H1 (cell line): ENCODE measurements at regions not wholly inside any gene's neighbourhood (a gene's known extent, or its start where the extent isn't known, plus 50 kb on each side); places are given as distances from the start of the nearest gene placed in this dataset.

ENCODE experiments used
- ATF3 ChIP-seq: IDR thresholded peaks from 2 replicates; pipeline ENCODE4 v1.6.1; 2011; ENCODE audit warnings: low read depth, mild to moderate bottlenecking, low read length; ENCODE audit not compliant: insufficient read depth
- CTBP2 ChIP-seq: IDR thresholded peaks from 2 replicates; pipeline ENCODE4 v1.7.0; 2011; ENCODE audit warnings: borderline replicate concordance, mild to moderate bottlenecking, moderate library complexity, mixed read lengths, low read length; ENCODE audit not compliant: insufficient read depth, insufficient read length
- CTCF ChIP-seq, 3 experiments: IDR thresholded peaks; 1 replicate in 2 of 3; 2 replicates in 1 of 3; pipeline versions ENCODE4 v1.5.1 to v1.6.1; 2011; ENCODE audit warnings: low read length in 3 of 3, mild to moderate bottlenecking in 3 of 3, inconsistent platforms in 2 of 3, low read depth in 1 of 3, moderate library complexity in 1 of 3; ENCODE audit not compliant: insufficient read depth in 1 of 3; ENCODE audit errors: control extremely low read depth in 1 of 3
- POLR2A ChIP-seq, 2 experiments: IDR thresholded peaks; 1 replicate in 1 of 2; 2 replicates in 1 of 2; pipeline ENCODE4 v1.6.1; 2011; ENCODE audit warnings: low read depth in 2 of 2, low read length in 2 of 2, mild to moderate bottlenecking in 2 of 2; ENCODE audit errors: control extremely low read depth in 1 of 2
- SP1 ChIP-seq: IDR thresholded peaks from 2 replicates; pipeline ENCODE4 v1.6.1; 2011; ENCODE audit warnings: low read depth, low read length
- SP4 ChIP-seq: IDR thresholded peaks from 2 replicates; pipeline ENCODE4 v1.6.1; 2012; ENCODE audit warnings: low read length, inconsistent platforms

DNA sequence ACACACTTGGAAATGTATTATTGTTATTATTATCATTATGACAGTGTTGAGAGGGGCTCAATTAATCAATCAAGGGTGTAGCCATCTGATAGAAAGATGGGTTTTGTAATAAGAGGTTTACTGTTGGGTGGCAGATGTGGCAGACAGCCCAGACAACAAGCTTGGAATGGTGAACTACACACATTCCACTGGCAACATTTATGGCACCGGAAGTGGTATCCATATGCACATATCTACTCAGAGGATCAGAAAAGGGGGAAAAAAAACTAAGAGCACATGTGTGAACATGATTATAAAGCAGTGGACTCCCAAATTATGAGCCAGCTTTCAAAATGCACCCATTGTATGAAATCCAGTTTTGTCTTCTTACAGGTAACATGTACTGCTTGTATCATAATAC, 125.9 kb upstream of the ARX start (continued):
- TF ChIP-seq ATF3 (no peak), CTBP2 (no peak), SP1 (no peak), CTCF (IDR thresholded peaks at IDR 0.05; ENCODE audit: control extremely low read depth in 1 of 3, insufficient read depth in 1 of 3, low read depth in 1 of 3, low read length in 3 of 3) (no peak), SP4 (no peak), POLR2A (IDR thresholded peaks at IDR 0.05; ENCODE audit: control extremely low read depth in 1 of 2, low read depth in 2 of 2, low read length in 2 of 2) (no peak)
